ENCODE measurements at regions not wholly inside any gene's neighbourhood (a gene's known extent, or its start where the extent isn't known, plus 50 kb on each side); places are given as distances from the start of the nearest gene placed in this dataset.

DNA sequence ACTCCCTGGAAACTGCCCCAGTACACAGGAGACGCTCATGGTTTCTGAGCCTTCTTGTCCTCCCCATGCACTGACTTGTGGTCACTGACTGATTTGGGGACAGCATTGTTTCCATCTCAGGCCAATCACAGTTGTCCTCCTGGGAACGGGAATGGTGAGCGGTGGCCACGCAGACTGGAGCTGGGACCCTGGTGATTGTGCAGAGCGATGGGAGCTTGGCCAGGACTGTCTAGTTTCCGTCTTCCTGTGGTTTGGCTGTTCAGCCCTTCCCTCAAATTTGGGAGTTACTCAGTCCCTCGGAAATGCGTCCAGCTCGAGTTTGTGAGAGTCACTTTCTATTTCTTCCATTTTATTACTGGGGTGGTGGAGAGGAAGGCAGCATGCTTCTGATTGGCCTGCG, 250.9 kb downstream of the ACTR3B start:
- DNase-seq (ENCODE audit: extremely low spot score, unreplicated experiment): no peak
- H3K27me3 Mint-ChIP-seq (ENCODE audit: unreplicated experiment): no peaks in the 10 kb centered on the region
- H3K9me3 Mint-ChIP-seq (ENCODE audit: unreplicated experiment): peaks cover 24% of the 10 kb centered on the region
- H3K4me1 Mint-ChIP-seq (ENCODE audit: unreplicated experiment): no peaks in the 10 kb centered on the region
- no peak overlapping the region for H3K27ac Mint-ChIP-seq (ENCODE audit: unreplicated experiment)
- H3K4me3 Mint-ChIP-seq (ENCODE audit: unreplicated experiment): no peak overlapping the region
- TF ChIP-seq, protein P1, sequence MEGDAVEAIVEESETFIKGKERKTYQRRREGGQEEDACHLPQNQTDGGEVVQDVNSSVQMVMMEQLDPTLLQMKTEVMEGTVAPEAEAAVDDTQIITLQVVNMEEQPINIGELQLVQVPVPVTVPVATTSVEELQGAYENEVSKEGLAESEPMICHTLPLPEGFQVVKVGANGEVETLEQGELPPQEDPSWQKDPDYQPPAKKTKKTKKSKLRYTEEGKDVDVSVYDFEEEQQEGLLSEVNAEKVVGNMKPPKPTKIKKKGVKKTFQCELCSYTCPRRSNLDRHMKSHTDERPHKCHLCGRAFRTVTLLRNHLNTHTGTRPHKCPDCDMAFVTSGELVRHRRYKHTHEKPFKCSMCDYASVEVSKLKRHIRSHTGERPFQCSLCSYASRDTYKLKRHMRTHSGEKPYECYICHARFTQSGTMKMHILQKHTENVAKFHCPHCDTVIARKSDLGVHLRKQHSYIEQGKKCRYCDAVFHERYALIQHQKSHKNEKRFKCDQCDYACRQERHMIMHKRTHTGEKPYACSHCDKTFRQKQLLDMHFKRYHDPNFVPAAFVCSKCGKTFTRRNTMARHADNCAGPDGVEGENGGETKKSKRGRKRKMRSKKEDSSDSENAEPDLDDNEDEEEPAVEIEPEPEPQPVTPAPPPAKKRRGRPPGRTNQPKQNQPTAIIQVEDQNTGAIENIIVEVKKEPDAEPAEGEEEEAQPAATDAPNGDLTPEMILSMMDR (IDR thresholded peaks at IDR 0.05): no peak
- H3K36me3 Mint-ChIP-seq (ENCODE audit: unreplicated experiment): no peaks in the 10 kb centered on the region

- Mint-ChIP-seq H3K9me3 (ENCODE audit: unreplicated experiment) (peaks cover 20% of the 10 kb centered on the region), H3K36me3 (ENCODE audit: unreplicated experiment) (no peaks in the 10 kb centered on the region), H3K27ac (ENCODE audit: unreplicated experiment) (no peak overlapping the region), H3K4me1 (ENCODE audit: unreplicated experiment) (no peaks in the 10 kb centered on the region), H3K4me3 (ENCODE audit: unreplicated experiment) (no peak overlapping the region), H3K27me3 (ENCODE audit: unreplicated experiment) (no peaks in the 10 kb centered on the region)
- no peak for DNase-seq (ENCODE audit: extremely low spot score, unreplicated experiment)
- TF ChIP-seq, protein P1 (IDR thresholded peaks at IDR 0.05): no peak
Observed at GRCh38 chr7:153012203-153012602, 252.7 kb downstream of the ACTR3B start.

GRCh38 chr7:153017223-153017622, 257.7 kb downstream of the ACTR3B start:
- Mint-ChIP-seq H3K9me3 (ENCODE audit: unreplicated experiment) (peaks cover 19% of the 10 kb centered on the region), H3K36me3 (ENCODE audit: unreplicated experiment) (no peaks in the 10 kb centered on the region), H3K4me3 (ENCODE audit: unreplicated experiment) (no peak overlapping the region), H3K27ac (ENCODE audit: unreplicated experiment) (no peak overlapping the region), H3K27me3 (ENCODE audit: unreplicated experiment) (no peaks in the 10 kb centered on the region), H3K4me1 (ENCODE audit: unreplicated experiment) (no peaks in the 10 kb centered on the region)
- DNase-seq (ENCODE audit: extremely low spot score, unreplicated experiment): no peak
- TF ChIP-seq, protein P1 (IDR thresholded peaks at IDR 0.05): no peak

GRCh38 chr7:153021542-153021941, 262.0 kb downstream of the ACTR3B start:
- Mint-ChIP-seq H3K27ac (ENCODE audit: unreplicated experiment) (no peak overlapping the region), H3K36me3 (ENCODE audit: unreplicated experiment) (no peaks in the 10 kb centered on the region), H3K4me3 (ENCODE audit: unreplicated experiment) (no peak overlapping the region), H3K4me1 (ENCODE audit: unreplicated experiment) (no peaks in the 10 kb centered on the region), H3K27me3 (ENCODE audit: unreplicated experiment) (no peaks in the 10 kb centered on the region), H3K9me3 (ENCODE audit: unreplicated experiment) (peaks cover 14% of the 10 kb centered on the region)
- TF ChIP-seq, protein P1 (IDR thresholded peaks at IDR 0.05): no peak
- DNase-seq (ENCODE audit: extremely low spot score, unreplicated experiment): no peak

DNA sequence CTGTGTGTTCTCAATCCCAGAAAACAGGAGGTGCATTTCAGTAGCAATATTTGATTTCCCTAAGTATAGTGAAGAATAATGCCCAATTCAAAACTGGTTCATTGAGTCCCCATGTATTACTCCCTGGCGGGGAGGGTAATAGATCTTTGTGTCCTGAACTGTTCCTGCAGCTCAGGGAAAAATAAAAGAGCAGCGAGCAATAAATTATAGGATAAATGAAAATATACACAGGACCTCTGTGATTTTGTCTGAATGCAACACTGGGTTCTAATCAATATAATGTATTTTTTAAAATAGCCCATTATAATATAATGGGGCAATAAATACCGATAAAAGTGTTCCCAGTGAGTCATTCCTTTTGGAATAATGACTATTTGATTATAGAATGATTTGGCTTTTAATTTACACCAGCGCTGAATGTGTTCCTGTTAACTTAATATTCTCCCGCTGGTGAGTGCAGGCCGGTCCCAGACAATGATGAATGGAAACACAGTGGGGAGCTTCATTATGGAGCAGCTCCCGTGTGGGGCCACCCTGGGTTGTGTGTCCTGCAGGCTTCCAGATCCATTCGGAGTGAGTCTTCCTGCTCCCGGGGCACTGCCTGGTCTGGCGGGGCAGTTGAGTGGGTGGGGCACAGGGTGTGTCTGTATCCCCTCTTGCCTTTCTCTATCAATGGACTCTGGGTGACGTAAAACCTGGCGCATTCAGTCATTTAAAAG, 263.1 kb downstream of the ACTR3B start:
- TF ChIP-seq, protein P1 (IDR thresholded peaks at IDR 0.05): no peak

More for the DNA sequence above, 263.1 kb downstream of the ACTR3B start:
- DNase-seq (ENCODE audit: extremely low spot score, unreplicated experiment): no peak
- no peaks in the 10 kb centered on the region for H3K4me1 Mint-ChIP-seq (ENCODE audit: unreplicated experiment)
- no peaks in the 10 kb centered on the region for H3K36me3 Mint-ChIP-seq (ENCODE audit: unreplicated experiment)
- no peaks in the 10 kb centered on the region for H3K27me3 Mint-ChIP-seq (ENCODE audit: unreplicated experiment)
- no peak overlapping the region for H3K27ac Mint-ChIP-seq (ENCODE audit: unreplicated experiment)
- H3K9me3 Mint-ChIP-seq (ENCODE audit: unreplicated experiment): peaks cover 22% of the 10 kb centered on the region
- no peak overlapping the region for H3K4me3 Mint-ChIP-seq (ENCODE audit: unreplicated experiment)

Data from osteocyte (in vitro differentiated cells).